ENCODE measurements at regions not wholly inside any gene's neighbourhood (a gene's known extent, or its start where the extent isn't known, plus 50 kb on each side); places are given as distances from the start of the nearest gene placed in this dataset.
"Not testable (repeated sequence)": the region's sequence is repeated elsewhere in the genome, so short reads cannot be mapped to it uniquely, and the experiment has no call there.

DNA sequence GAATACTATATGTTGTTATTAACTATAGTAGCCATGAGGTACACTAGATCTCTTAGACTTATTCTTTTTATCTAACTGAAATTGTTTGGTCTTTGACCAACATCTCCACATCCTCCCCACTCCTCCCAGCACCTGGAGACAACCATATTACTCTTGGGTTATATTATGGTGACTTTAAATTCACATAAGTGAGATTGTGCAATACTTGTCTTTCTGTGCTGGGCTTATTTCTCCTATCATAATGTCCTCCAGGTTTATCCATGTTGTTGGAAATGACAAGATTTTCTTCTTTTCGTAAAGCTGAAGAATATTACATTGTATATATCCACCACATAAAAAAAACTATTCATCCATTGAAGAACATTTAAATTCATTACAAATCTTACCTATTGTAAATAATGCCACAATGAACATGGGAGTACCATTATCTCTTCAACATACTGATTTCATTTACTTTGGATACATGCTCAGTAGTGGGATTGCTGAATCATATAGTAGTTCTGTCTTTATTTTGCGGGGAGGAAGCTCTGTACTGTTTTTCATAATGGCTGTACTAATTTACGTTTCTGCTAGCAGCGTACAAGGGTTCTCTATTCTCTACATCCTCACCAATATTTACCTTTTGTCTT is 159.2 kb upstream of the SCN7A start:
- Histone ChIP-seq H3K4me1 (replicated peaks in 1 of 2) (no peaks in the 10 kb centered on the region), H3K27ac (no peak overlapping the region), H3K4me3 (no peak overlapping the region)
- ATAC-seq (replicated peaks in 6 of 8), result peak in 1 of 8 experiments; percentile 76
- 7 to 100% (median 86%) methylated on average over 1 to 4 of the region's 4 CpGs; no CpG with 5 or more reads in 1 of the 10 experiments for WGBS, 10 experiments
- in situ Hi-C loops (cut with MboI; ENCODE audit: low pct_unique_long_range_greater_than_20kb in 2 of 9, low sequenced_read_pairs in 9 of 9, unreplicated experiment in 9 of 9), result no loop called here

DNA sequence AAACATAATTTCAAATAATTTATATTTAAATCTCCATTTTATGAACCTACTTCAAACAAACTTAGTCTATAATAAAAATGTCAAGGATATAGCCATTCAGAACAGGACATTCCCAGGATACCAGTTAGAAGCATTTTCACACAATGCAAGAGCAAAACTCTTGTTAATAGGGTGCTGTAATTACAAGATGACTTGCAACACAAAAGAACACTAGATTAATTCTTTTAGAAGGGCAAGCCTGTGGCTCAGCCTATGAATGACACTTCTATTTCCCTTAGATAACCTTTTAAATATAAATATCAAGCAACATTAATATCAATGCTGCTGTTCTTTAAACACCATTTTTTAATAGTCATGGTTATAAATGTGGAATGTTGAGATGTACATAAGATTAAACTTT is 157.9 kb upstream of the SCN7A start:
- Histone ChIP-seq H3K4me3 (no peak overlapping the region), H3K4me1 (replicated peaks in 1 of 2) (no peaks in the 10 kb centered on the region), H3K27ac (no peak overlapping the region)
- peak in 1 of 8 experiments; percentile 14 for ATAC-seq (replicated peaks in 6 of 8)
- in situ Hi-C loops (cut with MboI; ENCODE audit: low pct_unique_long_range_greater_than_20kb in 2 of 9, low sequenced_read_pairs in 9 of 9, unreplicated experiment in 9 of 9), result no loop called here

DNA sequence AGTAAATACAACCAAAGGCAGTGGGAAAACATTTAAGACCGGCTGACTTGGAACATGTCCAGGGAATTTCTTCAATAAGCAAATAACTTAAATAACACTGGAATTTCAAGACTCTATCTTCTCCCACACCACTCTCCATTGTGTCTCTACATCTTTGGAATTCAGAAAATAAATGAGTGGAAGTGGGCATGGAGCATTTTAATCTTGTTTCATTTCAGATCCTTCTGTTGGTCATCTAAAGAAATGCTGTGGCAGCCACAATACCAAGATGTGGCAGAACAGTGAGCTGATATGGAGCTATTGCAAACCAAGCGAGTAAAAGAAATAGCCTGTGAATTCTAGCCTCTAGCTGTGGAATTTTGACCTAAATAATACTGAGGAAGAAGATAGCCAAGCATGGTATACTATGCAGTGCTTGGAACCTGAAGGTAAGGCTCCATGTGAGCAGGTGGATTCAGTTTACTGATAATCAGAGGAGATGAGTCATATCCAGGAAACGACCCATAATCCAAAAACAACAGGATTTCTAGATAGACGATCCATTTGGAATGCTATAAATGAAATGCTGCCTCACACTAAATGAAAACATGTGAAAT is 157.1 kb upstream of the SCN7A start:
- 0 to 91% (median 14%) methylated on average over 2 to 4 of the region's 4 CpGs; no CpG with 5 or more reads in 3 of the 10 experiments for WGBS, 10 experiments
- Histone ChIP-seq H3K4me1 (replicated peaks in 1 of 2) (no peaks in the 10 kb centered on the region), H3K4me3 (no peak overlapping the region), H3K27ac (no peak overlapping the region)
- peak in 1 of 8 experiments; percentile 74 for ATAC-seq (replicated peaks in 6 of 8)
- in situ Hi-C loops (cut with MboI; ENCODE audit: low pct_unique_long_range_greater_than_20kb in 2 of 9, low sequenced_read_pairs in 9 of 9, unreplicated experiment in 9 of 9), result no loop called here

DNA sequence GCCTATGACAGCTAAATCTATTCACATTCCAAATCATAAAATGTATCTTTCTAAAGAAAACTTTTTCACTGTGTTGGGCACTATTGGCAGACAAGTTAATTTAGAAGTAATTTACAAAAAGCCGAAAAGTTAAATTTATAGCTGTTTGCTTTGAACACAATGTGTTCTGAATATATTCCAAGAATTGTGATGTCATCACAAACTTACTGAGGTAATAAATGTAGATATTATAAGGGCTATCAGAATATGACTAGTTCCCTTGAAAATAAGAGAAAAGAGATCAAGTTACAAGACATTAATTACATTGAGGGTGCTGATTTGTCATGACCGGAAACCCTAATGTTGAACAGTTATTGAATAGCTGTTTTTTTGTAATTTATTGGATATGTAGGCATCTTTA is 153.9 kb upstream of the SCN7A start:
- WGBS, 10 experiments, result 38 to 100% (median 90%) methylated on average over 1 to 2 of the region's 2 CpGs
- H3K4me3 ChIP-seq, result no peak overlapping the region
- H3K4me1 ChIP-seq (replicated peaks in 1 of 2), result no peaks in the 10 kb centered on the region
- in situ Hi-C loops (cut with MboI; ENCODE audit: low pct_unique_long_range_greater_than_20kb in 2 of 9, low sequenced_read_pairs in 9 of 9, unreplicated experiment in 9 of 9), result no loop called here
- no peak for ATAC-seq (replicated peaks in 6 of 8)
- no peak overlapping the region for H3K27ac ChIP-seq

DNA sequence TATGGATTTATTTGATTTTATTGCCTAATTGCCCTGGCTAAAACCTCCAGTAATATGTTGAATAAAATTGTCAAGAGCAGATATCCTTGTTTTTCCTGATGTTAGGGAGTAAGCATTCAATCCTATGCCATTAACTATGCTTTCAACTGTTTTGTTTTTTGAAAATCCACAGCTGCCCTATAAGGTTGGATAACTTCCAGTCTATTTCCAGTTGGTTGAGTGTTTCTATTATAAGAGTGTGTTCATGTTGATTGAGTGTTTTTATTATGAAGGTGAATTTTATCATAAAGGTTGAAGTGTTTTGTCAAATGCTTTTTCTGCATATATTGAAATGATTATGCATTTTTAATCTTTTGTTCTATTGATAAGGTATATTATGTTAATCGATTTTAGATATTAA is 149.9 kb upstream of the SCN7A start:
- Histone ChIP-seq H3K27ac (no peak overlapping the region), H3K4me3 (no peak overlapping the region), H3K4me1 (replicated peaks in 1 of 2) (no peaks in the 10 kb centered on the region)
- 0 to 100% (median 46%) methylated on average over 1 of the region's 1 CpG; no CpG with 5 or more reads in 2 of the 10 experiments for WGBS, 10 experiments
- ATAC-seq (replicated peaks in 6 of 8), result no peak
- in situ Hi-C loops (cut with MboI; ENCODE audit: low pct_unique_long_range_greater_than_20kb in 2 of 9, low sequenced_read_pairs in 9 of 9, unreplicated experiment in 9 of 9), result no loop called here

DNA sequence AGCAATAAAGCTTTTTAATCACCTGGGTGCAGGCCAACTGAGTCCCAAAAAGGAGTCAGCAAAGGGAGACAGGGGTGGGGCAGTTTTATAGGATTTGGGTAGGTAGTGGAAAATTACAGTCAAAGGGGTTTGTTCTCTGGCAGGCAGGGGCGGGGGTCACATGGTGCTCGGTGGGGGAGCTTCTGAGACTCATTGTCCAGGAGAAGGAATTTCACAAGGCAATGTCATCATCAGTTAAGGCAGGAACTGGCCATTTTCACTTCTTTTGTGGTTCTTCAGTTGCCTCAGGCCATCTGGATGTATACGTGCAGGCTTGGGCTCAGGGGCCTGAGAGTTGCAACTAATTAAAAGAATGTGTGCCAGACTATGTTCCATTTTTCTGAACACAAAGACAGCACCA is 147.5 kb upstream of the SCN7A start:
- in situ Hi-C loops (cut with MboI; ENCODE audit: low pct_unique_long_range_greater_than_20kb in 2 of 9, low sequenced_read_pairs in 9 of 9, unreplicated experiment in 9 of 9); H3K27ac ChIP-seq; H3K4me3 ChIP-seq; H3K4me1 ChIP-seq (replicated peaks in 1 of 2); ATAC-seq (replicated peaks in 6 of 8): not testable (repeated sequence)
- no CpG with 5 or more reads among the region's 3 CpGs for WGBS, 10 experiments

DNA sequence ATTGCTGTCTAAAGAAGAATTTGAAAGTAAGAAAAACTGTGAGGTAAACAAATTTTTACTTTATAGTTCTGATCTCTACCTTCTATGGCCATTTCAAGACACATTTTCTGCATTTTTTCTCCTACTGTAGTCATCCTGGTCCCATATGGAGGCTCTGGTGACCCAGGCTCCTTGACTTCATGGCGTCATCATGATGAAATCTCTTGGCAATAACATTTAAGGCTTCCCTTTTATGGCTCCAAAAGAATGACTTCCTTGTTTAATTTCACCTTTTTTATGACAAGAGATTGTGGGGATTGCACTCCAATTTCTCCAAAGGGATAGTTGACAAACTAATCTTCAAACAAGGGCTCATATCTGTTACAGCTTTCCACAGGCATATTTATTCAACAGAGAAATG is 143.0 kb upstream of the SCN7A start:
- ATAC-seq (replicated peaks in 6 of 8), result no peak
- in situ Hi-C loops (cut with MboI; ENCODE audit: low pct_unique_long_range_greater_than_20kb in 2 of 9, low sequenced_read_pairs in 9 of 9, unreplicated experiment in 9 of 9), result no loop called here
- no peaks in the 10 kb centered on the region for H3K4me1 ChIP-seq (replicated peaks in 1 of 2)
- WGBS, 10 experiments, result 11 to 100% (median 76%) methylated on average over 1 of the region's 1 CpG; no CpG with 5 or more reads in 2 of the 10 experiments
- no peak overlapping the region for H3K4me3 ChIP-seq
- H3K27ac ChIP-seq, result no peak overlapping the region

DNA sequence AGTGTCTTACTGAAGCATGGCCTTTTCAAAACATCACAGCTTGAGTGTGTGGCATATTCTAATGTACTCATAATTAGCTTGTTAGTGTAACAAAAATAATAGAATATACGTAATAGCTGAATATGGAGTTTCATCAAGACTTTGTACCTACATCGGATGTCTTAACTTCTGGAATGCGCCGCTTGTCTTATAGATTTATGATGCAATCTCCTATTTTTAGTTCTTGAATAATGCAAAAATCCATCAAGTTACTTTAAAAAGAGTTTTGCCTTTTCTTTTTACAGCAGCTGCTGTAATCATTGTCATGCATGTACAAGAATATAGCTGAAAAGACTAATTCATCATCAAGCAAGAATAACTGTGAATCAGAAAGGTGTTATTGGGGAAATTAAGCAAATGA is 140.7 kb upstream of the SCN7A start:
- WGBS, 10 experiments, result 31 to 92% (median 86%) methylated on average over 3 to 4 of the region's 4 CpGs; no CpG with 5 or more reads in 1 of the 10 experiments
- no peaks in the 10 kb centered on the region for H3K4me1 ChIP-seq (replicated peaks in 1 of 2)
- H3K27ac ChIP-seq, result no peak overlapping the region
- no peak for ATAC-seq (replicated peaks in 6 of 8)
- in situ Hi-C loops (cut with MboI; ENCODE audit: low pct_unique_long_range_greater_than_20kb in 2 of 9, low sequenced_read_pairs in 9 of 9, unreplicated experiment in 9 of 9), result no loop called here
- no peak overlapping the region for H3K4me3 ChIP-seq

DNA sequence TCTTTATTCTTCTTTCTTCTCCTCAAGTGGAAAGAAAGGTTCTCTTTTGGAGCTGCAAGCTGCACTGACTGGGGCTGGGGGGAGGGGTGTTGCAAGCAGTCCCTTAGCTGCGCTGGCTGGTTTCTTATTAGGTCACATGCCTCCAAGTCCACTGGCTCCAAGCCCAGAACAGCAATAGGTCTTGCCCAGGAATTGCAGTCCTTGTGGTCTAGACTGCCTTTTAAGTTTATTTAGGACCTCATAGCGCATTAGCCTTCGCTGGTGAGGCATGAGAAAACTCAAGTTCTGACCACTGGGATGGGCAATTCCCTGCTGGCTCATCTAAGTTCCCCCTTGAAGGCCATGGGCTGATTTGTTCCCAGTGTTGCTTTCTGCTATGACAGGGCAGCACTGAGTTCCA is 138.6 kb upstream of the SCN7A start:
- Histone ChIP-seq H3K4me1 (replicated peaks in 1 of 2) (no peaks in the 10 kb centered on the region), H3K4me3 (no peak overlapping the region), H3K27ac (no peak overlapping the region)
- ATAC-seq (replicated peaks in 6 of 8), result peak in 3 of 8 experiments; percentile 53 to 64 (median 58)
- 86 to 100% (median 97%) methylated on average over 1 to 3 of the region's 3 CpGs; no CpG with 5 or more reads in 6 of the 10 experiments for WGBS, 10 experiments
- in situ Hi-C loops (cut with MboI; ENCODE audit: low pct_unique_long_range_greater_than_20kb in 2 of 9, low sequenced_read_pairs in 9 of 9, unreplicated experiment in 9 of 9), result no loop called here

DNA sequence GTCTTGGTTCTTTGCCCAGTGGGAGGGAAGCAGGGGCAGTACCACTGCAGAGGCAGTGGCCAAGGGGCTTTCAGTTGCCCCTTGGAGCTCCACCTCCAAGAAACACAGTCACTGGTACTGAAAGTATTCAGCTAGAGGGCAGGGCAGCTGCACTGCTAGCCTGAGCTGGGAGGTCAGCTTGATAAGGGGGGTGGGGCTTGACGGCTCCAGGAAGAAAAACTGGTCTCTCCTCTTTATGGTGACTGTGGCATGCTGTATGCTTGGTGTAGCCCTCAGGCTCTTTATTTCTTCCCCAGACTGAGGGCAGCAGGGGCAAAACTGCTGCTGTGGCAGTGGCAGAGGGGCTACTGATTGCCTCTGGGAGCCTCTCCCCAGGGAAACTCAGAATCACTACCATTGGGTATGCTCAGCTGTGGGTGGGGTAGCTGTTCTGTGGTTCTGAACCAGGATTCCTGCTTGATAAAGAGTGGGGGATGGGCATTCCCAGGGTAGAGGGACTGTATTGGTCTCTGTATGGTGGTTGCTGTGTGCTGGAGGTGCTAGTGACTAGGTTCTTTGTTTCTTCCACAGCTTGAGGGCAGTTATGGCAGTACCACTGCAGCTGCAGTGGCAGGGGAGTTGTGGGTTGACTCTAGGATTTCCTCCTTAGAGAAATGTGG is 134.6 kb upstream of the SCN7A start:
- Histone ChIP-seq H3K4me1 (replicated peaks in 1 of 2) (no peaks in the 10 kb centered on the region), H3K4me3 (no peak overlapping the region), H3K27ac (no peak overlapping the region)
- WGBS, 10 experiments, result 50 to 83% (median 80%) methylated on average over 1 of the region's 1 CpG; no CpG with 5 or more reads in 7 of the 10 experiments
- in situ Hi-C loops (cut with MboI; ENCODE audit: low pct_unique_long_range_greater_than_20kb in 2 of 9, low sequenced_read_pairs in 9 of 9, unreplicated experiment in 9 of 9), result no loop called here
- peak in 1 of 8 experiments; percentile 23 for ATAC-seq (replicated peaks in 6 of 8)

DNA sequence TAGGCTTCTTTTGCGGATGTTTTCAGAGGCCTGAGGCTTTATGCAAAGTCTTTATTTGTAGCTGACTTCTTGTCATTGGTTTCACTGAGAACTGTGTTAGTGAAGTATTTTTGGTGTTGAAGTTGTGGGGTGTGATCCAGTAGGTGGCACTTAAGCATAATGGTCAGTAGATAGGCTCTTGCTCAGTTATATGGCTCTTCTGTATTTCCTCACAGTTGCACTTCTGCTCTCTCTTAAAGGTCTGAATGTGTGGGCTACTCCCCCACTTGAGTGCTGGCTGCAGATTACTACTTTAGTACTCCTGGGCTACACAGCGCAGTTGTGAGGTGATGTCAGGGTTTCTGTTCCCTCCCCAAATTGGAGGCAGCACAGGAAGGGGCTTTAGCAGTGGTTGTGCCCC is 133.8 kb upstream of the SCN7A start:
- in situ Hi-C loops (cut with MboI; ENCODE audit: low pct_unique_long_range_greater_than_20kb in 2 of 9, low sequenced_read_pairs in 9 of 9, unreplicated experiment in 9 of 9), result no loop called here
- peak in 1 of 8 experiments; percentile 50 for ATAC-seq (replicated peaks in 6 of 8)
- H3K4me1 ChIP-seq (replicated peaks in 1 of 2), result no peaks in the 10 kb centered on the region
- no peak overlapping the region for H3K27ac ChIP-seq
- no peak overlapping the region for H3K4me3 ChIP-seq
- WGBS, 10 experiments, result 52 to 100% (median 100%) methylated on average over 1 to 2 of the region's 2 CpGs; no CpG with 5 or more reads in 2 of the 10 experiments

DNA sequence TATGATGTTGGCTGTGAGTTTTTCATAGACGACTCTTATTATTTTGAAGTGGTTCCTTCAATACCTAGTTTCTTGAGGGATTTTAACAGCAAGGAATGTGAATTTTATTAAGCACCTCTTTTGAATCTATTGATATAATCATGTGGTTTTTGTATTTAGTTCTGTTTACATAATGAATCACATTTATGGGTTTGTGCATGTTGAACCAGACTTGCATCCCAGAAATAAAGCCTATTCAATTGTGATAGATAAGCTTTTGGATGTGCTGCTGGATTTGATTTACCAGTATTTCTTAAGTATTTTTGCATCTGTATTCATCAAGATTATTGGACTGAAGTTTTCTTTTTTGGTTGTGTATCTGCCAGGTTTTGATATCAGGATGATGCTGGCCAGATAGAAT is 131.6 kb upstream of the SCN7A start:
- Histone ChIP-seq H3K27ac (no peak overlapping the region), H3K4me1 (replicated peaks in 1 of 2) (no peaks in the 10 kb centered on the region), H3K4me3 (no peak overlapping the region)
- 0 to 100% (median 40%) methylated on average over 1 of the region's 1 CpG; no CpG with 5 or more reads in 3 of the 10 experiments for WGBS, 10 experiments
- in situ Hi-C loops (cut with MboI; ENCODE audit: low pct_unique_long_range_greater_than_20kb in 2 of 9, low sequenced_read_pairs in 9 of 9, unreplicated experiment in 9 of 9), result no loop called here
- no peak for ATAC-seq (replicated peaks in 6 of 8)

DNA sequence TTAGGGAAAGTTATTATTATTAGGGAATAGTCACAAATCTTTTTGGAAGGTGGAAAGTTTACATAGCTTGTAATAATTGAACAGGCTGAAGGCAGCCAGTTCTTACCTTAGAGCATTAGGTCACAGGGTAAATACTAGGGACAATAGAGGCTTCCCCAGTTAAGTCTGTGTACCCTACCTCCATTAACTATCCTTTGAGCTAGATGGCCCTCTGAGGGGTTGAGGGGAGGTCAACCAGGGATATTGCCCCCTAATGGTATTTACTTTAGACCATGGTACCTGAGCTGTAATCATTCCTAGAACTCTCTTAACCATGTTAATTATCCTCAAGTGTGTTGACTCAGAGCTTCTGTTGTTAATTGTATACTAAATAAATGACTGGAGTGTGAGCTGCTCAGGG is 120.5 kb upstream of the SCN7A start:
- ATAC-seq (replicated peaks in 6 of 8), result peak in 1 of 8 experiments; percentile 52
- Histone ChIP-seq H3K4me3 (no peak overlapping the region), H3K4me1 (replicated peaks in 1 of 2) (no peaks in the 10 kb centered on the region), H3K27ac (no peak overlapping the region)
- in situ Hi-C loops (cut with MboI; ENCODE audit: low pct_unique_long_range_greater_than_20kb in 2 of 9, low sequenced_read_pairs in 9 of 9, unreplicated experiment in 9 of 9), result no loop called here
